ENCODE measurements at regions not wholly inside any gene's neighbourhood (a gene's known extent, or its start where the extent isn't known, plus 50 kb on each side); places are given as distances from the start of the nearest gene placed in this dataset.

DNA sequence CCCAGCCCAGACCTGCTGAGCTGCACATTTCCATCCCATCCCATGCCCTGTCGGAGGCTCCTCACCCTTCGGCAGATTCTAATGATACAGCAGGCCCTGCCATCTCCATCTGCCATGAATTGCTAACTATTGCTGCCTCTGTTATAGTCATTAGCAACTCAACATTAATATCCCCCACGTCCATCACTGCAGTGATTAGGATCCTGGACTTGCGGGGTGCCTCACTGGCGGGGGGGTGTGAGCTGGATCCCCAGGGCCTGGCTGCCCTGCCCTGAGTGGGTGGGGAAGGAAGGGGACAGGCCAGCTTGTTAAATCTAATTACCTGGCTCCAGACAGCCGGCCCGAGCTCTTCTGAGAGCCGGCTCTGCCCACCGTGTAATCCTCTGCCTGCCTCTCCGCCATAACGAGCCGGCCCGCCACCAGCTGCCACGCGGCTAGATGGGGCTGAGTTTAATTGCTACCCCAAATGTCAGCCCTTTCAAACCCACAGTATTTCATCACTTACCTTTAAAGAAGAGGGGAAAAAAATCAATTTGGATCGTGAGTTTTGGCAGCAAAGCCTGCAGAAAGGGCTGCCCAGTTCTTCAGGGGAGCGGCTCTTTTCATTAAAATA, 227.3 kb upstream of the CSF3R start:
- no peak overlapping the region for H3K23ac ChIP-seq (ENCODE audit: insufficient read length)
- H2BK5ac ChIP-seq (ENCODE audit: low read depth, low read length) = no peak overlapping the region
- 82% methylated on average over 17 of the region's 17 CpGs; no CpG with 5 or more reads in 1 of the 2 experiments for WGBS, 2 experiments (ENCODE audit: extremely low coverage in 1 of 2, insufficient coverage in 1 of 2, insufficient read length in 1 of 2, insufficient replicate concordance in 2 of 2, low coverage in 1 of 2, low lambda C conversion rate in 2 of 2, missing lambda C conversion rate in 1 of 2)
- H3K79me2 ChIP-seq (ENCODE audit: control insufficient read depth in 1 of 2, insufficient read depth in 2 of 2, low read length in 2 of 2) = no peaks in the 10 kb centered on the region
- H3K23me2 ChIP-seq (ENCODE audit: low read depth, low read length) = 0 out of 2 replicates have a peak, but pooled peaks cover 3% of the 10 kb centered on the region
- H4K20me1 ChIP-seq (replicated peaks in 1 of 2; ENCODE audit: control insufficient read depth in 1 of 2, insufficient read depth in 2 of 2, low read length in 2 of 2) = no peaks in the 10 kb centered on the region
- peak overlapping the region; percentile 65; the same call in 1 of the 2 replicates for H2AK5ac ChIP-seq (ENCODE audit: low read depth, low read length)
- H3K4ac ChIP-seq (replicated peaks; ENCODE audit: insufficient read length, low read depth, low read length) = peak overlapping the region; percentile 32
- no peak overlapping the region for H3K18ac ChIP-seq (ENCODE audit: extremely low read depth, low read length)
- no peaks in the 10 kb centered on the region; a peak in 3 of 7 replicates for H3K27me3 ChIP-seq (replicated peaks in 1 of 4; ENCODE audit: control insufficient read depth in 3 of 4, extremely low read depth in 1 of 4, insufficient read depth in 3 of 4, low read length in 3 of 4)
- H3K14ac ChIP-seq (ENCODE audit: insufficient read length) = no peak overlapping the region
- CTCF ChIA-PET (ENCODE audit: partially characterized antibody) = interaction anchor here (1.0 to 4.1 kb wide), 8 partner anchors 52 to 378 kb away, joined by 3 to 21 read pairs (median 4); no protein-coding TSS in a partner anchor
- H3K27ac ChIP-seq (ENCODE audit: low read depth, low read length) = no peak overlapping the region
- H3K79me1 ChIP-seq (ENCODE audit: low read depth, low read length) = no peaks in the 10 kb centered on the region
- no peak for DNase-seq (ENCODE audit: low read depth in 1 of 2, low spot score in 2 of 2)
- H2BK15ac ChIP-seq (ENCODE audit: low read length) = no peak overlapping the region
- H2AFZ ChIP-seq (ENCODE audit: low read length) = no peak overlapping the region
- H3K56ac ChIP-seq (replicated peaks; ENCODE audit: insufficient read length, low read depth, low read length) = no peak overlapping the region
- no peak overlapping the region for H2BK20ac ChIP-seq (ENCODE audit: low read length)
- no peaks in the 10 kb centered on the region for H3K9me3 ChIP-seq (ENCODE audit: insufficient read depth in 2 of 2, low read depth in 1 of 2, low read length in 1 of 2)
- H3K4me2 ChIP-seq (ENCODE audit: insufficient read depth in 1 of 2, low read depth in 2 of 2, low read length in 2 of 2) = no peak overlapping the region
- H3K36me3 ChIP-seq (ENCODE audit: control insufficient read depth in 2 of 4, insufficient read depth in 4 of 4, low read length in 3 of 4) = no peaks in the 10 kb centered on the region
- H3K9ac ChIP-seq (replicated peaks in 1 of 4; ENCODE audit: extremely low read depth in 1 of 4, low read depth in 3 of 4, low read length in 3 of 4) = no peak overlapping the region
- no peak for FAIRE-seq
- no peak overlapping the region for H2BK120ac ChIP-seq (replicated peaks; ENCODE audit: low read depth, low read length)
- H4K5ac ChIP-seq (ENCODE audit: insufficient read length, low read depth, low read length) = no peak overlapping the region
- POLR2A ChIA-PET (ENCODE audit: partially characterized antibody) = interaction anchor here (0.9 kb wide), 1 partner anchor 60 kb away, joined by 3 read pairs; no protein-coding TSS in a partner anchor
- H3K4me1 ChIP-seq (replicated peaks in 1 of 4; ENCODE audit: control insufficient read depth in 3 of 4, insufficient read depth in 4 of 4, low read length in 3 of 4) = peaks cover 0 to 6% (median under 1%) of the 10 kb centered on the region in 4 experiments; a peak in 5 of 7 replicates
- no peak overlapping the region for H3K4me3 ChIP-seq (ENCODE audit: extremely low read depth in 1 of 4, insufficient read depth in 2 of 4, low read depth in 3 of 4, low read length in 4 of 4)
- peak overlapping the region; percentile 83 for H4K91ac ChIP-seq (replicated peaks; ENCODE audit: insufficient read length, low read length)
- 0 out of 2 replicates have a peak overlapping the region, but pooled peaks have one; percentile 50 for H2BK12ac ChIP-seq (ENCODE audit: low read depth, low read length)
- peak overlapping the region; percentile 31; the same call in 1 of the 2 replicates for H4K8ac ChIP-seq (ENCODE audit: extremely low read depth, insufficient read depth, low read length)
- TF ChIP-seq CEBPB (IDR thresholded peaks at IDR 0.05; ENCODE audit: low read depth, low read length) = no peak
- TF ChIP-seq SUZ12 (IDR thresholded peaks at IDR 0.05; ENCODE audit: low read length) = no peak
- TF ChIP-seq ASH2L (IDR thresholded peaks at IDR 0.05; ENCODE audit: low read length) = no peak
- no peak for TF ChIP-seq TAF1 (IDR thresholded peaks at IDR 0.05; ENCODE audit: low read depth, low read length)
- TF ChIP-seq, protein P1, sequence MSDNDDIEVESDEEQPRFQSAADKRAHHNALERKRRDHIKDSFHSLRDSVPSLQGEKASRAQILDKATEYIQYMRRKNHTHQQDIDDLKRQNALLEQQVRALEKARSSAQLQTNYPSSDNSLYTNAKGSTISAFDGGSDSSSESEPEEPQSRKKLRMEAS (IDR thresholded peaks at IDR 0.05) = no peak
- TF ChIP-seq SP2 (IDR thresholded peaks at IDR 0.05; ENCODE audit: low read length) = no peak
- TF ChIP-seq BCL11A (IDR thresholded peaks at IDR 0.05; ENCODE audit: low read depth in 2 of 2, low read length in 2 of 2) = no peak
- TF ChIP-seq POLR2AphosphoS5 (IDR thresholded peaks at IDR 0.05; ENCODE audit: low read depth, low read length) = no peak
- TF ChIP-seq CREB1 (IDR thresholded peaks at IDR 0.05) = no peak
- no peak for TF ChIP-seq TCF12 (IDR thresholded peaks at IDR 0.05; ENCODE audit: low read depth, low read length)
- TF ChIP-seq CBX8 (IDR thresholded peaks at IDR 0.05; ENCODE audit: borderline replicate concordance, low read depth, low read length) = no peak
- no peak for TF ChIP-seq FOSL1 (IDR thresholded peaks at IDR 0.05; ENCODE audit: insufficient read depth, low read depth, low read length)
- TF ChIP-seq TAF7 (optimal IDR thresholded peaks at IDR 0.05; ENCODE audit: borderline replicate concordance, low read depth, low read length) = no peak

Measured in H1 (cell line).